COLO668 (cell line): ENCODE measurements at regions not wholly inside any gene's neighbourhood (a gene's known extent, or its start where the extent isn't known, plus 50 kb on each side); places are given as distances from the start of the nearest gene placed in this dataset.

Source experiments
- DNase-seq: peaks from one replicate; lab custom pipeline; 2025; ENCODE audit not compliant: unreplicated experiment; lab: John Stamatoyannopoulos, UW

DNA sequence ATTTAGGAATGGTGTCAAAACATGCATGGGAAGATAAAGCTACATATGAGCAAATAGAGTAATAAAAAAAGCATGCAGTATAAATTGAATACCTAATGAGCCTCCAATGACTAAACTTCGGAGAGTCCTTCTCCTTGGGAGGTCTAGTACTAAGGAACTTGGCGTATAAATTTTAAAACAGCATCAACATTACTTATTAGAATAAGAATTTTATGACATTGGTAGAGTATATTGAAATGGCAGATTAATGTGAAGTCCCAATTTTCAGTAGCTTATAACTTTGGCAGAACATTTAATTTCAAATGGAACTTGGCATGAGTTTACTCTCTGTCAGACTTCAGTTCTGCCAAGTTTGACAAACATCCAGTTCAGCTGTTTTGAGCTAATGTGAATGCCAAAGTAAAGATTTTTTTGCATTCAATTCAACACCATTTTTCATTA, 104.7 kb upstream of the RGS18 start:
- DNase-seq = no peak

DNA sequence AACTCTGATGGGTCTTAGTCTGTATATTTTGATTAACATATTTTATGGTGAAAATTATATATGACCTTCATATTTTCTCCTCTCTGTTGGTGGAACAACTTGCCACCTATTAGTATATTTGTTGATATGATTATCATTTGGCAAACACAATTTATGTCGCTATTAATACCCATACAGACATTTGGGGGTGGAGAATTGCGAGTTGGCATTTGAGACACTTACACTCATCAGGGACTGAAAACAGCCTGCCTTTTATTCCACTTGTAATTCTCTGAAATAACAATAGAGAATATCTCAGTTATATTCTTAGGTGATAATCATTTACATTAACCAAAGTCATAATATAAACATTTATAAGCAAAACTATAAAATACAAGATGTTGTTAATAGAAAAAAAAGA, 100.5 kb upstream of the RGS18 start:
- no peak for DNase-seq

DNA sequence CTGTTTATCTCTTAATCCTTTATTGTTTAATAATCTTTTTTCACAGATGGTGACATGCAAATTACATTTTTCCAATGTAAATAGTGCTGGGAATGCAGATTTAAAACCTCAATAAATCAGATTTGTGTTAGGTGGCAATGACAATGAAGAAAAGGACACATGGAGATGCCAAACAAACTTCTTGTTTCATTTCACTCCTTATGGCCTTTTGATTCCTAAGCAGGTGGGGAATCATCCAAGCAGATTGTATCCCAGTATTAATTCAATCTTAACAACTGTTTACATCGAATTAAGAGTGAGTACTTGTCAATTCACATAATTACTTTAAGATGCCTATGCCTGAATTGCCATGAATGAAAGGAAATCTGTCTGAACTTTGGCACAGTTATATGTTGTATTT, 98.9 kb upstream of the RGS18 start:
- no peak for DNase-seq

DNA sequence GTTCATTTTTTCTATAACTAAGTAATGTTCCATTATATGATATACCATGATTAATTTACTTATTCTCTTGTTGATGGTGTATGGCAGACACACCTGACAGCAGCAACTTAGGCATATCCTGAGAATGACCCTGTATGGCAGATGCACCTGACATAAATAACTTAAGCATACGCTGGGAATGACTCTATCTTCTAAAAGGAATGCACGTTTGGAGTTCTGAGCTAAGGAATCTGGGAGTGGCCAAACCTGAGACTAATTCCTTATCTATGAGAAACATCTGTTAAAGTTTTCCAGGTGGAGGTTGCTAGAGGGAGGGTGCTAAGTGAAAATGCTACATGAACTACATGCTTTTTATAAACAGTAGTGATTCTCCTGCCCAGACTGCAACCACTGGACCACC, 96.7 kb upstream of the RGS18 start:
- no peak for DNase-seq

DNA sequence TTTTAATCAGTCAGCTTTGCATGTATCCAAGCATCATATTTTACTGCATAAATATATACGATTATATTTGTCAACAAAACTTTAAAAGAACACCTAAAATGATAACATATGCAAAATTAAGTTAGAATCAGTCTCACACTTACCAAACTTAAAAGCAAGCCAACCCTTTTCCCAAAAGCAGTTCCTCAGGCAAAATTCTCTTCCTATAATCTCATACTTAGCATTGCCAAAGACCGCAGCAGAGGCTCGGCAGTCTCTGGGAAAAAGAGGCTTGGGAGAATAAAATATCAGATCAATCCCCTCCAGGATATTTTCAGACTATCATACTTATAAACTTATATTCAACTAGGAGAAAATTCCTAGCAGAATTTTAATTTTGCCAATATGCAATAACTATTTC, 93.2 kb upstream of the RGS18 start:
- no peak for DNase-seq

DNA sequence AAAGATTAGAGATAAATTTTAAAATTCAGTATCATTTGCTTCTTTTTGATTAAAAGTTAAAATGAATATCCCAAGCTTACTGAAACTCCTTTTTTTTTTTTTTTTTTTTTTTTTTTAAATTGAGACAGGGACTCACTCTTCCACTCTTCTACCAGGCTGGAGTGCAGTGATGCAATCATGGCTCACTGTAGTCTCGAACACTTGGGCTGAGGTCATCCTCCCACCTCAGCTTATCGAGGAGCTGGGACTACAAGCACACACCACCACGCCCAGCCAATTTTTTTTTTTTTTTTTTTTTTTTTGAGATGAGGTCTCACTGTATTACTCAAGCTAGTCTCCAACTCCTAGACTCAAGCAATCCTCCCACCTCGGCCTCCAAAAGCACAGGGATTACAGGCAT, 92.1 kb upstream of the RGS18 start:
- no peak for DNase-seq

DNA sequence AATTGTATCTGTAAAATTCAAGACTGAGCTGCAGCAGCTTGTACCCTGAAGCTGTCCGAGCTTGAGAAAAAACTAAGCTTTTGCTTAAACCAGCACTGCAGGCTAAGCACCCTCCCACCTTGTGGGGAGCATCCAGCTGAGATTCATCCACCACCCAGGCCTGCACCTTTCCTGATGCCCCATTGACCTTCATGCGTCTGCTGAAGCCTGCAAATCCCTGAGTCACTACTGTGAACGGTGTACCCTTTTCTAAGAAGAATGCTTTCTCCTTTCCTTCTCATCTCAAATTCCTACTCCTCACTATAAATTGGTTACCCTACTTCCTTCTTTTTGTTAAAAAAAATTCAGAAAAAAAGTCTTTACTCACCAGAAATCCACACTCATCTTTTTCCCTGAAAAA, 90.9 kb upstream of the RGS18 start:
- DNase-seq = no peak

DNA sequence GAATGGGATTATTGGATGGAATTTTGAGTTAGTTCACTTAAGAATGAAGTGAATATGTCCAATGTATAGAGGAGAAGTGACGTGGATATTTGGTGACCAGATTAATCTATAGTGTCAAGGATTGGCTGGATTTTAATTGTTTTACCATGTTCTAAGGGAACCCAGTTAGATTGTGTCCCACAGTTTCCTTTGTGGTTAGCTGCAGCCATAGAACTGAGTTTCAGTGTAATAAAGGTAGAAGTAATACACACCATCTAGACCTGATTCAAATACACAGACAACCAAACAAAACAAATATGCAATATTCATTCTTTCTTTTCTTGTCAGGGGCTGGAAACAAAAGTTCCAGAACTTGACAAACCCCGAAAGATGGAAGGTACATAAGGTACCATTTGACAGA, 88.0 kb upstream of the RGS18 start:
- DNase-seq = no peak

DNA sequence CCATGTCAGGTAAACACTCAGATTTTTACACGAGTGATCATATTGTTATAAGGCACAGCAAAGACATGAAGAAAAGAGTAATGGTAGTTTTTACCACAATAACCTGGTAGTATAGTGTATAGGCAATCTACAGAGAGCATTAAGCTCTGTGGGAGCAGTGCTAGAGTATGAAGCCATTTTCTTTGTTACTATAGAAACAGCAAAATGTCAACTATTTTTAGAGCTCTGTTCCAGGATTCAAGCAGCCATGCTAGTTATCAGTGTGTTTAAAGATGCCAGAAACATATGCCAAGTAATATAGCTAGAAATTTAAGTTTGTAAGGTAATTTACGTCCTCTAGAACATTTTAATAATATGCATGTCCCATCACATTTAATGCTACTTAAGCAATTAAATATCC, 77.6 kb upstream of the RGS18 start:
- DNase-seq = no peak

DNA sequence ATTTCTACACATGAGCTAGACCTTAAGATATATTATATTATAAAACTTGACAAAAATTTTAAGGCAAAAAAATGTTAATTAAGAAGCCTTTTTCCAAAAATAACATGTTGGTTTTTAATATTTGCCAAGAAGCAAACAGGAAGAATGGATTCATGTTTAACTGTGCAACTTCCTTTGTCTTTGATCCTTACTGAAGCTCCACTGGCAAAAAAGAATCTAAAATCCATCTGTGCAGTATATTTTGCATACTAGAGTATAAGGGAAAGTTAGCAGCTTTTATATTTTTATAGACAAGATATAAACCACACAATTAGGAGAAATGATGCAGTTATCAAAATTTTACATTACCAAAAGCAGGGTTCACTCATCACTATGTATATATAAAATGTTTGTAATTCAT, 76.9 kb upstream of the RGS18 start:
- DNase-seq = no peak

DNA sequence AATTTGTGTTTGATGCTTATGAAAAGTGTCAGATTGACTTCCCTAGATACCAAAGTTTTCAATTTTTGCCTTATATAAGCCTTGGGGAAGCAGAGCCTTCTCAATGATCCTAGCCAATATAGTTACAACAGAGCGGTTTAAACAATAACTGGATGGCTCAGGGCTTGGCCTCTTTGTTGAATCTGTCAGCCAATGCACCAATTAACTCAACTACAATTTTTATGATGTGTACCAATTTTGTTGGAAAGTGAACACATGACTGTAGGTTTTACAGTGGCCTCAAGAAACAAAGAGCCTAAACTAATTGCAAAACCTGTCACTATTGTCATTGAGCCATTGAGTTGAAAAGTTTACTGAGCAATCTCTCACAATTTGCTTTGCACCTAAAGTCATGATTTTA, 71.6 kb upstream of the RGS18 start:
- DNase-seq = no peak

DNA sequence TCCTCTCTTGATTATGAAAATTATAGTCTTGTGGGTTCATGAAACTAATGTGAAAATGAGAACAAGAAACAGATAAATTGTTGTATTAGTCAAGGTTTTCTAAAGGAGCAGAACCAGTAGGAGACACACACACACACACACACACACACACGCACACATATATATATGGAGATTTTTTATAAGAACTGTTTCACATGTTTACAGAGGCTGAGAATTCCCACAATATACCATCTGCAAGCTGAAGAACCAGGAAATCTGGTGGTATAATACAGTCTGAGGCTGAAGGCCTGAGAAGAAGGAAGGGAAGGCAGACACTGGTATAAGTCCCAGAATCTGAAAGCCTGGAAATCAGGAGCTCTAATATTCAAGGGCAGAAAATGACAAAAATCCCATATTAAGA, 70.9 kb upstream of the RGS18 start:
- no peak for DNase-seq

DNA sequence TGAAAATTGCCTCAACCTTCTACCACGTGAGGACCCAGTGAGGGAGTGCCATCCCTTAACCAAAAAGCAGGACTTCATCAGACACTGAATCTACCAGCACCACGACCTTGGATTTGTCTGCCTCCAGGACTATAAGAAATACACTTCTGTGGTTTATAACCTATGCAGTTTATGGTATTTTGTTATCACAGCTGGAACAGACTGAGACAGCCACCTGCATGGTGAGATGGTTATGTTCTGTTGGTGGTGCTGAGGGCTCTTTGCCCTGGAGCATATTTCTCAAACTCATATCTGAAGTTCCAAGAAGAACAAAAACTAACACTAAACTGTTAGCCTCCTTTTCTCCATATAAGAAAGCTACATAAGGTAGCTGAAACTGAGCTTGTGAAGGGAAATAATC, 69.8 kb upstream of the RGS18 start:
- DNase-seq = no peak

DNA sequence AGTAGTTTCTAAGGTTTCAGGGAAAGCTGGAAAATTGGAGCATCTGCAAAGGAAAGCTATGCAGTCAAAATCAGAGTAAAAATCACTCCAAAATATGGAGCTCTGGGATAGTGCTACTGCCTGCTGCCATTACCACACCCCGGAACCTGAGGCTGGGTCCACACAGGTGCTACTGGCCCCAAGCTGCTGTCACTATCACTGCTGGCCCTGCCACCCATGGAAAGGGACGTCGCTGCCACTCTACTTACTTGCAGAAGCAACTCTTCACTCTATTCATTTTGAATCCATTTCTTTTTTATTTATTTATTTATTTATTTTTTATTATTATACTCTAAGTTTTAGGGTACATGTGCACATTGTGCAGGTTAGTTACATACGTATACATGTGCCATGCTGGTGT, 60.3 kb upstream of the RGS18 start:
- DNase-seq = no peak

DNA sequence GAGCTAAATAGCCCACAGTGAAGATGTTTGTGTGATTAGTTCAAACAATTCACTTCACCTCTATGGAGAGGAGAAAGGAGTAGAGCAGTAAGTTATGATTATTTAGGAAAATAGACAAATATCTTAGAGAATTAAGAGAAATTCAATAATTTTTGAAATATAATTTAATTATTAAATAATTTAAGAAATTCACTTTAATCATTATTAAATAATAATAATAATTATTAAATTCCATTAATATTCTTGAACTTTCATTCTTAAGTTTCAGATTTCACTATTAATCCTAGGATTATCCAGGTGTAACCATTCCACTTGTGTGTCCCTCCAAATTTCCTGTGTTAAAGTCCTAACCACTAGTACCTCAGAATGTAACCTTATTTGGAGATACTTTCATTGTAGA, 58.9 kb upstream of the RGS18 start:
- DNase-seq = no peak

DNA sequence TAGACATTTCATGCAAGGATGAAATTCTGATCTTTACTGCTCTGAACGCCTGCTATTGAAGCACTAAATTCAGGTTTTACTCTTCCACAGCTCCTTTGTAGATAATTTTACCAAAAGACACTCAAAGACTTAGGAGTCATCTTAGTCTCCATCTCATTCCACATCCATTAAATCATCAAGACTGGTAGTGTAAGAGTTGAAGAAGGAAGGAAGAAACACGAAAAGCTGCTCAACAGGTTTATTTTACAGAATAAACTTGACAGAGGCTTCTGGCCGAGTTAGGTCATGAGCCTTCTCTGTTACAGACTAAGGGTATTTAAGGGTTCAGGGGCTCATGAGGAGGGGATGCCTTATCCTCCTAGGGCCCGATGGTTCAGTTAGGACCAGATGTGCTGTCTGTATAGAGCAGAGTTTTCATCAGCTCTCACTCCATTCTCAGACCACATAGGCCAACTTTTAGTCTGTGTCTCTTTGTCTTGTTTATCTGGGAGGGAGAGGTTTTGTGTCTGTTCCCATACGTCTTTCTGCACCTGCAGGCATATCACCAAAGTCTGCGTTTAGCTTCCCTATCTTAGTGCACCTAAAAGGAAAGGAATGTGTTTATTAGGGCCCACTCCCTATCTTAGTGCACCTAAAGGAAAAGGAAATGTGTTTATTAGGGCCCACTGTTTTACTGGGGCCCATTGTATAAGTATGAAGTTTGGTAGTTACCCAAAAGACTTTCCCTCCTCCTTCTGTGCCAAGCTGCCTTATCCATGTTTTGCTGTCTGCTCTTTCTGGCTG, 57.4 kb upstream of the RGS18 start:
- DNase-seq = no peak

DNA sequence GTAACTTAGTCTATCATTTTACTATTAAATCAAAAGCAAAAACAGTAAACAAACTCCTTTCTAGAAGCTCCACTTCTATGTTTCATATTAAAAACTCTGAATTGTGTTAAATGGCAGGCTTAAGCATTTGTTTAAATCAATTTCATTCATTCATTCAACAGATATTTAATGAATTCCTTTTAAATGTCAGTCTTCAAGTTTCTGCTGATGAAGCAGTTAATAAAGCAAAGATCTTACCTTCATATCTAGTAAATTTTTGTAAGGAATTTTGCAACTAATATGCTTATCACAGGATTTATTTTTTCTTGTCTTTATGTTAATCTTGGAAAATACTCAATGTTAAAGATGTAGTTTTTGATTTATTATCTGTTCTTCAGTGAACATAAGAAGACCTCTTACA, 54.1 kb upstream of the RGS18 start:
- no peak for DNase-seq

DNA sequence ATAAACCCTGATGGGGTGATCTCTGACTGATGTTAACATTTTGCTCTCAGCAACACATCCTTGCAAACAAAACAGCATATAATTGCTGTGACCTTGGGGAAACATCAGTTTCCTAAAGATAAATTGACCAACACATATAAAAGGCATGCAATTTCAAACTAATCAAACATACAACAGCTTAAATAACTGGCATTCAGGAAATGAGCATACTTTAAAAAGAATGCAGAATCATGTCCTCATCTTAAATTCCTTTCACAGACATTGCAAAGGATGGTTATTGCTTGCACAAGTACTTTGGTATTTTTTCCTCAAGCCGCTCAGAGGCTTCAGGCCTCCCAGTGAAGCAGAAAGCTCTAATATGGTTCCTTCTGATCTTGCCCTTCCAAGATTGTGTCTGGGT, 53.4 kb upstream of the RGS18 start:
- DNase-seq = no peak

DNA sequence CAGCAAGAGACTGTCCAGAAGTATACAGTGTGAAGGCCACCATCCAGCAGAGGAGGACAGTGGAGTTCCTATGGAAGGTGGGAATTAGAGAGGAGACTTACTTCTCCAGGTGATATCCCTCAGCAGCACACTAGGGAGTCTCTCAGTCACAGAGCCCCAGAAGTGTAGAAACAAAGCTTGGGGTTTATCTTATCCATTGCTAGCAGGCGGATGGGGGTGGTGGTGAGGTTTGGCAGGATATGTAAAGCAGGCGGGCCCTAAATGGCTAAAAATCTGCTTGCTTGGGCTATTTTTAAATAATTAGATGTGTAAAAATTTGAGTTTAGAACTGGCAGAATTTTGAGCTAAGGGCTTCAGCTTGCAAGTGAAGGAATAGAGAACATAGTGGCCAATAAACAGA, 50.1 kb upstream of the RGS18 start:
- DNase-seq = no peak
